Parathyroid adenoma (tissue), 2 donors: ENCODE measurements at regions not wholly inside any gene's neighbourhood (a gene's known extent, or its start where the extent isn't known, plus 50 kb on each side); places are given as distances from the start of the nearest gene placed in this dataset.

ENCODE experiments used
- H2AFZ ChIP-seq: fragments of 300-600 bp; sonication (generic); one replicate; pipeline ENCODE4 v1.7.0; 2017; ENCODE audit warnings: antibody characterized with exemption, mild to moderate bottlenecking
- H3K27ac ChIP-seq: fragments of 300-600 bp; sonication (generic); one replicate; pipeline ENCODE4 v1.7.0; 2017
- H3K27me3 ChIP-seq: fragments of 300-600 bp; sonication (generic); one replicate; pipeline ENCODE4 v1.7.0; 2017; ENCODE audit warnings: low read length; ENCODE audit not compliant: control insufficient read depth, insufficient read depth
- H3K36me3 ChIP-seq: fragments of 300-600 bp; sonication (generic); one replicate; pipeline ENCODE4 v1.7.0; 2017; ENCODE audit warnings: low read length; ENCODE audit not compliant: control insufficient read depth, insufficient read depth
- H3K4me1 ChIP-seq: fragments of 300-600 bp; sonication (generic); one replicate; pipeline ENCODE4 v1.7.0; 2017; ENCODE audit warnings: control low read depth
- H3K4me2 ChIP-seq: fragments of 300-600 bp; sonication (generic); one replicate; pipeline ENCODE4 v1.7.0; 2017; ENCODE audit warnings: low read length
- H3K4me3 ChIP-seq: fragments of 300-600 bp; sonication (generic); one replicate; pipeline ENCODE4 v1.7.0; 2017; ENCODE audit warnings: low read depth, low read length
- H3K79me2 ChIP-seq: fragments of 300-600 bp; sonication (generic); one replicate; pipeline ENCODE4 v1.7.0; 2017; ENCODE audit warnings: control low read depth
- H3K9ac ChIP-seq: fragments of 300-600 bp; sonication (generic); one replicate; pipeline ENCODE4 v1.7.0; 2017; ENCODE audit warnings: mild to moderate bottlenecking
- H3K9me3 ChIP-seq: fragments of 300-600 bp; sonication (generic); one replicate; pipeline ENCODE4 v1.7.0; 2017; ENCODE audit warnings: low read length; ENCODE audit not compliant: control insufficient read depth
- CTCF ChIP-seq: fragments of 300-600 bp; sonication (generic); IDR thresholded peaks from one replicate; pipeline ENCODE4 v1.7.0; 2017; ENCODE audit warnings: antibody characterized with exemption, mild to moderate bottlenecking
- donor health status: primary hyperparathyroidism.

- no peak overlapping the region for H3K4me3 ChIP-seq
- no peaks in the 10 kb centered on the region for H3K9me3 ChIP-seq
- H2AFZ ChIP-seq, result no peak overlapping the region
- H3K36me3 ChIP-seq, result no peaks in the 10 kb centered on the region
- H3K9ac ChIP-seq, result no peak overlapping the region
- H3K4me1 ChIP-seq, result no peaks in the 10 kb centered on the region
- no peak overlapping the region for H3K4me2 ChIP-seq
- H3K79me2 ChIP-seq, result no peaks in the 10 kb centered on the region
- H3K27me3 ChIP-seq, result no peaks in the 10 kb centered on the region
- H3K27ac ChIP-seq, result no peak overlapping the region
- no peak for TF ChIP-seq CTCF
These were observed 97.8 kb upstream of the PREP start for GRCh38 chr6:105500693-105501092.

GRCh38 chr6:105499931-105500330 is 97.0 kb upstream of the PREP start:
- Histone ChIP-seq H3K36me3 (no peaks in the 10 kb centered on the region), H3K9ac (no peak overlapping the region), H3K9me3 (no peaks in the 10 kb centered on the region), H3K4me3 (no peak overlapping the region), H2AFZ (no peak overlapping the region), H3K4me1 (no peaks in the 10 kb centered on the region), H3K27me3 (no peaks in the 10 kb centered on the region), H3K27ac (no peak overlapping the region), H3K4me2 (no peak overlapping the region), H3K79me2 (no peaks in the 10 kb centered on the region)
- TF ChIP-seq CTCF, result no peak

GRCh38 chr6:105499136-105499870 is 96.4 kb upstream of the PREP start:
- no peaks in the 10 kb centered on the region for H3K36me3 ChIP-seq
- no peak for TF ChIP-seq CTCF
- no peaks in the 10 kb centered on the region for H3K27me3 ChIP-seq
- H3K9ac ChIP-seq, result no peak overlapping the region
- no peaks in the 10 kb centered on the region for H3K79me2 ChIP-seq
- no peak overlapping the region for H3K27ac ChIP-seq
- H3K9me3 ChIP-seq, result no peaks in the 10 kb centered on the region
- no peak overlapping the region for H2AFZ ChIP-seq
- H3K4me2 ChIP-seq, result no peak overlapping the region
- H3K4me3 ChIP-seq, result no peak overlapping the region
- no peaks in the 10 kb centered on the region for H3K4me1 ChIP-seq

- Histone ChIP-seq H3K4me1 (no peaks in the 10 kb centered on the region), H3K27ac (no peak overlapping the region), H3K27me3 (no peaks in the 10 kb centered on the region), H3K36me3 (no peaks in the 10 kb centered on the region), H2AFZ (no peak overlapping the region), H3K4me3 (no peak overlapping the region), H3K9me3 (no peaks in the 10 kb centered on the region), H3K79me2 (no peaks in the 10 kb centered on the region), H3K4me2 (no peak overlapping the region), H3K9ac (no peak overlapping the region)
- TF ChIP-seq CTCF, result no peak
These were observed 94.7 kb upstream of the PREP start for GRCh38 chr6:105497549-105497948.

- H3K79me2 ChIP-seq, result no peaks in the 10 kb centered on the region
- no peaks in the 10 kb centered on the region for H3K4me1 ChIP-seq
- no peaks in the 10 kb centered on the region for H3K36me3 ChIP-seq
- H3K27ac ChIP-seq, result no peak overlapping the region
- H2AFZ ChIP-seq, result no peak overlapping the region
- no peak overlapping the region for H3K4me2 ChIP-seq
- no peak overlapping the region for H3K4me3 ChIP-seq
- H3K27me3 ChIP-seq, result no peaks in the 10 kb centered on the region
- H3K9me3 ChIP-seq, result no peaks in the 10 kb centered on the region
- no peak for TF ChIP-seq CTCF
- no peak overlapping the region for H3K9ac ChIP-seq
These were observed 92.6 kb upstream of the PREP start for GRCh38 chr6:105495515-105495914.
